ENCODE measurements at regions not wholly inside any gene's neighbourhood (a gene's known extent, or its start where the extent isn't known, plus 50 kb on each side); places are given as distances from the start of the nearest gene placed in this dataset.

- CTCF ChIA-PET (ENCODE audit: partially characterized antibody) = no interaction called here
- peaks cover 0 to 3% (median 0%) of the 10 kb centered on the region in 8 donors for H3K9me3 Mint-ChIP-seq
Observed at GRCh38 chr18:56139372-56139771, 499.0 kb downstream of the TXNL1 start.

GRCh38 chr18:56136105-56136504 lies 502.3 kb downstream of the TXNL1 start:
- no peak for DNase-seq
- Mint-ChIP-seq H3K4me3 (no peak overlapping the region), H3K36me3 (no peaks in the 10 kb centered on the region), H3K4me1 (no peaks in the 10 kb centered on the region), H3K27me3 (no peaks in the 10 kb centered on the region), H3K9me3 (peaks cover 0 to 3% (median 0%) of the 10 kb centered on the region in 8 donors), H3K27ac (no peak overlapping the region)
- POLR2A ChIA-PET (ENCODE audit: partially characterized antibody) = no interaction called here
- Histone ChIP-seq H3K9me3 (ENCODE audit: control insufficient read depth in 1 of 2, low read length in 2 of 2) (no peaks in the 10 kb centered on the region), H3K4me3 (ENCODE audit: low read length in 2 of 2) (no peak overlapping the region), H3K4me1 (ENCODE audit: insufficient read depth, low read length) (no peaks in the 10 kb centered on the region), H3K36me3 (ENCODE audit: insufficient read depth, low read length) (no peaks in the 10 kb centered on the region), H3K27me3 (ENCODE audit: insufficient read depth, low read length) (no peaks in the 10 kb centered on the region), H3K27ac (ENCODE audit: low read depth, low read length) (no peak overlapping the region)
- CTCF ChIA-PET (ENCODE audit: partially characterized antibody) = no interaction called here
- intact Hi-C loops (cut with micrococcal nuclease) = no loop called here

More at GRCh38 chr18:56139372-56139771, 499.0 kb downstream of the TXNL1 start:
- DNase-seq = no peak
- no peak overlapping the region for H3K4me3 Mint-ChIP-seq
- H3K27me3 ChIP-seq (ENCODE audit: insufficient read depth, low read length) = no peaks in the 10 kb centered on the region
- POLR2A ChIA-PET (ENCODE audit: partially characterized antibody) = no interaction called here
- H3K36me3 Mint-ChIP-seq = no peaks in the 10 kb centered on the region
- no peaks in the 10 kb centered on the region for H3K36me3 ChIP-seq (ENCODE audit: insufficient read depth, low read length)
- no peaks in the 10 kb centered on the region for H3K4me1 Mint-ChIP-seq
- H3K27ac ChIP-seq (ENCODE audit: low read depth, low read length) = no peak overlapping the region
- H3K4me3 ChIP-seq (ENCODE audit: low read length in 2 of 2) = no peak overlapping the region
- H3K27ac Mint-ChIP-seq = no peak overlapping the region
- intact Hi-C loops (cut with micrococcal nuclease) = no loop called here
- H3K4me1 ChIP-seq (ENCODE audit: insufficient read depth, low read length) = no peaks in the 10 kb centered on the region
- no peaks in the 10 kb centered on the region for H3K27me3 Mint-ChIP-seq
- H3K9me3 ChIP-seq (ENCODE audit: control insufficient read depth in 1 of 2, low read length in 2 of 2) = no peaks in the 10 kb centered on the region

- Mint-ChIP-seq H3K36me3 (no peaks in the 10 kb centered on the region), H3K27me3 (no peaks in the 10 kb centered on the region), H3K9me3 (peaks cover 0 to 6% (median 3%) of the 10 kb centered on the region in 8 donors), H3K4me1 (no peaks in the 10 kb centered on the region), H3K27ac (no peak overlapping the region), H3K4me3 (no peak overlapping the region)
- Histone ChIP-seq H3K4me1 (ENCODE audit: insufficient read depth, low read length) (no peaks in the 10 kb centered on the region), H3K27me3 (ENCODE audit: insufficient read depth, low read length) (no peaks in the 10 kb centered on the region), H3K4me3 (ENCODE audit: low read length in 2 of 2) (no peak overlapping the region), H3K27ac (ENCODE audit: low read depth, low read length) (no peak overlapping the region), H3K9me3 (ENCODE audit: control insufficient read depth in 1 of 2, low read length in 2 of 2) (no peaks in the 10 kb centered on the region), H3K36me3 (ENCODE audit: insufficient read depth, low read length) (no peaks in the 10 kb centered on the region)
- intact Hi-C loops (cut with micrococcal nuclease) = no loop called here
- POLR2A ChIA-PET (ENCODE audit: partially characterized antibody) = no interaction called here
- DNase-seq = no peak
- CTCF ChIA-PET (ENCODE audit: partially characterized antibody) = no interaction called here
Observed at GRCh38 chr18:56130481-56130880, 507.9 kb downstream of the TXNL1 start.

GRCh38 chr18:56128153-56128791 lies 510.1 kb downstream of the TXNL1 start:
- Mint-ChIP-seq H3K4me3 (no peak overlapping the region), H3K36me3 (no peaks in the 10 kb centered on the region), H3K4me1 (no peaks in the 10 kb centered on the region), H3K27ac (no peak overlapping the region), H3K9me3 (peaks cover 0 to 7% (median 4%) of the 10 kb centered on the region in 8 donors), H3K27me3 (peaks cover 0 to 1% of the 10 kb centered on the region in 2 donors)
- intact Hi-C loops (cut with micrococcal nuclease) = no loop called here
- H3K4me3 ChIP-seq (ENCODE audit: low read length in 2 of 2) = no peak overlapping the region
- no peaks in the 10 kb centered on the region for H3K4me1 ChIP-seq (ENCODE audit: insufficient read depth, low read length)
- ChIA-PET CTCF (ENCODE audit: partially characterized antibody) (no interaction called here), POLR2A (ENCODE audit: partially characterized antibody) (no interaction called here)
- DNase-seq = no peak
- no peaks in the 10 kb centered on the region for H3K27me3 ChIP-seq (ENCODE audit: insufficient read depth, low read length)
- no peaks in the 10 kb centered on the region for H3K36me3 ChIP-seq (ENCODE audit: insufficient read depth, low read length)
- H3K9me3 ChIP-seq (ENCODE audit: control insufficient read depth in 1 of 2, low read length in 2 of 2) = no peaks in the 10 kb centered on the region
- no peak overlapping the region for H3K27ac ChIP-seq (ENCODE audit: low read depth, low read length)

- Mint-ChIP-seq H3K4me3 (no peak overlapping the region), H3K4me1 (no peaks in the 10 kb centered on the region), H3K27ac (no peak overlapping the region), H3K27me3 (peaks cover 0 to 1% of the 10 kb centered on the region in 2 donors), H3K36me3 (no peaks in the 10 kb centered on the region), H3K9me3 (peaks cover 0 to 7% (median 4%) of the 10 kb centered on the region in 8 donors)
- Histone ChIP-seq H3K9me3 (ENCODE audit: control insufficient read depth in 1 of 2, low read length in 2 of 2) (no peaks in the 10 kb centered on the region), H3K27ac (ENCODE audit: low read depth, low read length) (no peak overlapping the region), H3K36me3 (ENCODE audit: insufficient read depth, low read length) (no peaks in the 10 kb centered on the region), H3K27me3 (ENCODE audit: insufficient read depth, low read length) (no peaks in the 10 kb centered on the region), H3K4me1 (ENCODE audit: insufficient read depth, low read length) (no peaks in the 10 kb centered on the region), H3K4me3 (ENCODE audit: low read length in 2 of 2) (no peak overlapping the region)
- intact Hi-C loops (cut with micrococcal nuclease) = no loop called here
- ChIA-PET CTCF (ENCODE audit: partially characterized antibody) (no interaction called here), POLR2A (ENCODE audit: partially characterized antibody) (no interaction called here)
- DNase-seq = no peak
Observed at GRCh38 chr18:56127322-56128099, 510.9 kb downstream of the TXNL1 start.

GRCh38 chr18:56124186-56124585 lies 514.2 kb downstream of the TXNL1 start:
- POLR2A ChIA-PET (ENCODE audit: partially characterized antibody) = no interaction called here
- Histone ChIP-seq H3K36me3 (ENCODE audit: insufficient read depth, low read length) (no peaks in the 10 kb centered on the region), H3K4me3 (ENCODE audit: low read length in 2 of 2) (no peak overlapping the region), H3K9me3 (ENCODE audit: control insufficient read depth in 1 of 2, low read length in 2 of 2) (no peaks in the 10 kb centered on the region), H3K4me1 (ENCODE audit: insufficient read depth, low read length) (no peaks in the 10 kb centered on the region), H3K27me3 (ENCODE audit: insufficient read depth, low read length) (no peaks in the 10 kb centered on the region), H3K27ac (ENCODE audit: low read depth, low read length) (no peak overlapping the region)
- Mint-ChIP-seq H3K9me3 (peaks cover 0 to 9% (median 3%) of the 10 kb centered on the region in 8 donors), H3K27ac (no peak overlapping the region), H3K4me1 (no peaks in the 10 kb centered on the region), H3K4me3 (no peak overlapping the region), H3K36me3 (no peaks in the 10 kb centered on the region), H3K27me3 (peaks cover 0 to 1% of the 10 kb centered on the region in 2 donors)
- DNase-seq = no peak
- CTCF ChIA-PET (ENCODE audit: partially characterized antibody) = no interaction called here
- intact Hi-C loops (cut with micrococcal nuclease) = no loop called here

GRCh38 chr18:56121669-56122068 lies 516.7 kb downstream of the TXNL1 start:
- Histone ChIP-seq H3K9me3 (ENCODE audit: control insufficient read depth in 1 of 2, low read length in 2 of 2) (no peaks in the 10 kb centered on the region), H3K27me3 (ENCODE audit: insufficient read depth, low read length) (no peaks in the 10 kb centered on the region), H3K27ac (ENCODE audit: low read depth, low read length) (no peak overlapping the region), H3K36me3 (ENCODE audit: insufficient read depth, low read length) (no peaks in the 10 kb centered on the region), H3K4me3 (ENCODE audit: low read length in 2 of 2) (no peak overlapping the region), H3K4me1 (ENCODE audit: insufficient read depth, low read length) (no peaks in the 10 kb centered on the region)
- H3K27me3 Mint-ChIP-seq = peaks cover 0 to 1% of the 10 kb centered on the region in 2 donors
- no peak overlapping the region for H3K4me3 Mint-ChIP-seq
- H3K9me3 Mint-ChIP-seq = peaks cover 0 to 9% (median 2%) of the 10 kb centered on the region in 8 donors
- ChIA-PET CTCF (ENCODE audit: partially characterized antibody) (no interaction called here), POLR2A (ENCODE audit: partially characterized antibody) (no interaction called here)
- DNase-seq = no peak
- no peaks in the 10 kb centered on the region for H3K36me3 Mint-ChIP-seq
- H3K27ac Mint-ChIP-seq = no peak overlapping the region
- H3K4me1 Mint-ChIP-seq = no peaks in the 10 kb centered on the region
- intact Hi-C loops (cut with micrococcal nuclease) = no loop called here
